ENCODE measurements at regions not wholly inside any gene's neighbourhood (a gene's known extent, or its start where the extent isn't known, plus 50 kb on each side); places are given as distances from the start of the nearest gene placed in this dataset.

DNA sequence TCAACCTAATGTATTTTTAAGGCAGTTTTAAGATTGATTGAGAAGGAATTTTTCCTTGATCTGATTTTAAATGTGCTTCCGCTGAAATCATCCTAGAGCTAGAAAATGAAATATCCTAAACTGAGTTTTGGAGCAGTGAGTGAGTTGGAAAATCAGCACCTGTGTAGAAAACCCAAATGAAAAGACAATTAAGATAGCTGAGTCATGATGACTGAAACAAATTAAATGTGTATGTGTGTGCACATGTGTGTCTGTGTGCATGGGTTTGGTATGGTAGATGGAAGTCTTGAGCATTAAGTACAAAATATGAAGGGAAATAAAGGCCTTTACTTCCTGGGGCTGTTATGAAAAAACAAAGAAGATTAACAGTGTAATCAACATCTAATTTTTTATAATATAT is 394.6 kb upstream of the MAP2 start:
- DNase-seq (ENCODE audit: low spot score) (no peak), ATAC-seq (no peak)
- TF ChIP-seq REST (IDR thresholded peaks at IDR 0.05; ENCODE audit: unreplicated experiment) (no peak), ZNF331 (CRISPR knock-in tag; IDR thresholded peaks at IDR 0.05; ENCODE audit: low read depth) (no peak), NANOG (IDR thresholded peaks at IDR 0.05; ENCODE audit: borderline replicate concordance) (no peak), POLR2AphosphoS5 (IDR thresholded peaks at IDR 0.05; ENCODE audit: low read depth) (no peak), ETS1 (IDR thresholded peaks at IDR 0.05) (no peak), ZNF462 (CRISPR knock-in tag; IDR thresholded peaks at IDR 0.05) (no peak), CREB1 (CRISPR knock-in tag; IDR thresholded peaks at IDR 0.05; ENCODE audit: low read depth) (no peak), STAT1 (IDR thresholded peaks at IDR 0.05; ENCODE audit: unreplicated experiment) (no peak), ZNF114 (CRISPR knock-in tag; IDR thresholded peaks at IDR 0.05) (no peak), EZH2 (IDR thresholded peaks at IDR 0.05; ENCODE audit: low read depth, unreplicated experiment) (no peak), JUNB (IDR thresholded peaks at IDR 0.05; ENCODE audit: unreplicated experiment) (no peak), EZH2phosphoT487 (IDR thresholded peaks at IDR 0.05; ENCODE audit: unreplicated experiment) (no peak)
- TF ChIP-seq, protein P1, sequence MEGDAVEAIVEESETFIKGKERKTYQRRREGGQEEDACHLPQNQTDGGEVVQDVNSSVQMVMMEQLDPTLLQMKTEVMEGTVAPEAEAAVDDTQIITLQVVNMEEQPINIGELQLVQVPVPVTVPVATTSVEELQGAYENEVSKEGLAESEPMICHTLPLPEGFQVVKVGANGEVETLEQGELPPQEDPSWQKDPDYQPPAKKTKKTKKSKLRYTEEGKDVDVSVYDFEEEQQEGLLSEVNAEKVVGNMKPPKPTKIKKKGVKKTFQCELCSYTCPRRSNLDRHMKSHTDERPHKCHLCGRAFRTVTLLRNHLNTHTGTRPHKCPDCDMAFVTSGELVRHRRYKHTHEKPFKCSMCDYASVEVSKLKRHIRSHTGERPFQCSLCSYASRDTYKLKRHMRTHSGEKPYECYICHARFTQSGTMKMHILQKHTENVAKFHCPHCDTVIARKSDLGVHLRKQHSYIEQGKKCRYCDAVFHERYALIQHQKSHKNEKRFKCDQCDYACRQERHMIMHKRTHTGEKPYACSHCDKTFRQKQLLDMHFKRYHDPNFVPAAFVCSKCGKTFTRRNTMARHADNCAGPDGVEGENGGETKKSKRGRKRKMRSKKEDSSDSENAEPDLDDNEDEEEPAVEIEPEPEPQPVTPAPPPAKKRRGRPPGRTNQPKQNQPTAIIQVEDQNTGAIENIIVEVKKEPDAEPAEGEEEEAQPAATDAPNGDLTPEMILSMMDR (conservative IDR thresholded peaks at IDR 0.05; ENCODE audit: low read depth in 2 of 2) = no peak
- Histone ChIP-seq H3K4me2 (no peak overlapping the region), H3K9me2 (ENCODE audit: insufficient read depth) (no peaks in the 10 kb centered on the region), H3K27me3 (ENCODE audit: insufficient read depth) (no peaks in the 10 kb centered on the region), H3K4me1 (ENCODE audit: insufficient read depth) (no peaks in the 10 kb centered on the region), H4K20me1 (replicated peaks; ENCODE audit: insufficient read depth) (no peaks in the 10 kb centered on the region), H3K36me3 (ENCODE audit: insufficient read depth) (no peaks in the 10 kb centered on the region), H3F3A (replicated peaks; ENCODE audit: low read depth) (no peaks in the 10 kb centered on the region), H3K4me3 (no peak overlapping the region), H2AFZ (no peak overlapping the region), H3K27ac (ENCODE audit: low read depth) (no peak overlapping the region), H3K79me2 (replicated peaks; ENCODE audit: insufficient read depth) (no peaks in the 10 kb centered on the region)
- no peaks in the 10 kb centered on the region for H3K36me3 Mint-ChIP-seq (ENCODE audit: low read depth)
- H3K27ac Mint-ChIP-seq = peak overlapping the region; percentile 6; the same call in 1 of the 2 replicates
- no peaks in the 10 kb centered on the region for H3K4me1 Mint-ChIP-seq
- H3K4me3 Mint-ChIP-seq = no peak overlapping the region
- H3K27me3 Mint-ChIP-seq (ENCODE audit: insufficient read depth, low read depth, poor library complexity) = no peaks in the 10 kb centered on the region
- no peaks in the 10 kb centered on the region for H3K9me3 Mint-ChIP-seq
